Right lobe of liver (tissue), 6 donors: ENCODE measurements at regions not wholly inside any gene's neighbourhood (a gene's known extent, or its start where the extent isn't known, plus 50 kb on each side); places are given as distances from the start of the nearest gene placed in this dataset.

ENCODE experiments used
- ATAC-seq, 4 donors: fragments of 200-7000 bp; cut with Tn5 transposase; one replicate each; pipeline ENCODE4 v1.9.1; 2020; ENCODE audit warnings: mild to moderate bottlenecking in 4 of 4, moderate library complexity in 4 of 4
- DNase-seq, 3 donors: peaks; one replicate each; pipeline ENCODE4 v3.0.0-alpha.2; 2020
- H3K27ac ChIP-seq, 3 donors: fragments of 200-600 bp; one replicate each; pipeline ENCODE4 v1.8.0; 2022
- H3K27me3 ChIP-seq, 2 donors: fragments of 200-600 bp; one replicate each; pipeline ENCODE4 v1.8.0; 2022
- H3K36me3 ChIP-seq, 4 donors: fragments of 200-600 bp; sonication (generic) in 1 of 4; one replicate each; pipeline versions ENCODE4 v1.5.1 to v1.8.0; 2017 to 2022; ENCODE audit warnings: control low read depth in 1 of 4
- H3K4me1 ChIP-seq, 4 donors: fragments of 200-600 bp; sonication (generic) in 1 of 4; one replicate each; pipeline versions ENCODE4 v1.5.1 to v1.8.0; 2017 to 2022; ENCODE audit warnings: control low read depth in 1 of 4
- H3K4me3 ChIP-seq, 3 donors: fragments of 200-600 bp; one replicate each; pipeline ENCODE4 v1.8.0; 2022
- H3K9me3 ChIP-seq, 4 donors: fragments of 200-600 bp; sonication (generic) in 1 of 4; one replicate each; pipeline versions ENCODE4 v1.5.1 to v1.8.0; 2017 to 2022; ENCODE audit warnings: control low read depth in 1 of 4
- CTCF ChIP-seq, 4 donors: fragments of 200-600 bp in 3 of 4; fragments of 450-650 bp in 1 of 4; IDR thresholded peaks; one replicate each; pipeline versions ENCODE4 v1.5.1 to v1.8.0; 2016 to 2022; ENCODE audit warnings: antibody characterized with exemption in 4 of 4, mild to moderate bottlenecking in 2 of 4
- POLR2A ChIP-seq: fragments of 450-650 bp; IDR thresholded peaks from one replicate; pipeline ENCODE4 v1.6.1; 2017; ENCODE audit warnings: antibody characterized with exemption, mild to moderate bottlenecking
- WGBS: methylation state at CpG from one replicate; pipeline ENCODE4 v1.1.6; 2018; ENCODE audit warnings: low coverage, low lambda C conversion rate; ENCODE audit not compliant: insufficient coverage; ENCODE audit errors: missing lambda C conversion rate; 5-methylcytosine and 5-hydroxymethylcytosine counted together
- intact Hi-C, 2 donors: fragments of 100-400 bp; cut with DNase I; formaldehyde crosslinking; loops; one replicate each; pipeline versions ENCODE4 v1.11.2 to v1.14.1; 2022
- donor health status: DM: no; HTN: yes; CAD: no.
- donor health status: DM: no; HTN: no; CAD: no.
- donor health status: DM: no; HTN: no; CAD: no.
- donor health status: DM: no; HTN: yes; CAD: no.
- donor health status: DM: no; HTN: yes; CAD: no.

GRCh38 chr3:102673271-102674115 lies 238.7 kb downstream of the ZPLD1 start:
- ATAC-seq (peak; percentile 89 to 92 (median 90)), DNase-seq (peak; percentile 68 to 83 (median 68))
- H3K4me1 ChIP-seq, result peaks cover 0 to 31% (median 16%) of the 10 kb centered on the region in 4 donors
- H3K4me3 ChIP-seq, result peak overlapping the region; percentile 30 to 52 (median 49)
- intact Hi-C loops, result no loop called here
- TF ChIP-seq POLR2A (peak; percentile 20), CTCF (IDR thresholded peaks at IDR 0.05) (peak; percentile 75 to 85 (median 80))
- peak overlapping the region; percentile 64 to 87 (median 85) for H3K27ac ChIP-seq
- WGBS, result 6% methylated on average over 16 of the region's 16 CpGs
- H3K9me3 ChIP-seq, result no peaks in the 10 kb centered on the region
- no peaks in the 10 kb centered on the region for H3K36me3 ChIP-seq
- H3K27me3 ChIP-seq, result no peaks in the 10 kb centered on the region

GRCh38 chr3:102674284-102674683 lies 239.5 kb downstream of the ZPLD1 start:
- Histone ChIP-seq H3K4me3 (peak overlapping the region; percentile 30 to 52 (median 49)), H3K4me1 (peaks cover 0 to 31% (median 16%) of the 10 kb centered on the region in 4 donors), H3K36me3 (no peaks in the 10 kb centered on the region), H3K9me3 (no peaks in the 10 kb centered on the region), H3K27me3 (no peaks in the 10 kb centered on the region), H3K27ac (peak overlapping the region; percentile 64 to 87 (median 85))
- ATAC-seq (peak; percentile 22 to 54 (median 45)), DNase-seq (peak in 1 of 3 donors; percentile 24)
- intact Hi-C loops, result no loop called here
- 30% methylated on average over 7 of the region's 7 CpGs for WGBS
- TF ChIP-seq POLR2A (no peak), CTCF (IDR thresholded peaks at IDR 0.05) (no peak)

GRCh38 chr3:102676424-102676823 lies 241.6 kb downstream of the ZPLD1 start:
- no peaks in the 10 kb centered on the region for H3K36me3 ChIP-seq
- H3K4me1 ChIP-seq, result peaks cover 0 to 18% (median 8%) of the 10 kb centered on the region in 4 donors
- no peak for ATAC-seq
- no peaks in the 10 kb centered on the region for H3K27me3 ChIP-seq
- intact Hi-C loops, result no loop called here
- H3K4me3 ChIP-seq, result no peak overlapping the region
- no peak for DNase-seq
- no peaks in the 10 kb centered on the region for H3K9me3 ChIP-seq
- TF ChIP-seq CTCF (IDR thresholded peaks at IDR 0.05) (no peak), POLR2A (no peak)
- H3K27ac ChIP-seq, result no peak overlapping the region

GRCh38 chr3:102682741-102683140 lies 247.9 kb downstream of the ZPLD1 start:
- H3K36me3 ChIP-seq, result no peaks in the 10 kb centered on the region
- H3K4me3 ChIP-seq, result no peak overlapping the region
- H3K27me3 ChIP-seq, result no peaks in the 10 kb centered on the region
- intact Hi-C loops, result no loop called here
- H3K9me3 ChIP-seq, result no peaks in the 10 kb centered on the region
- TF ChIP-seq POLR2A, result no peak
- no peaks in the 10 kb centered on the region for H3K4me1 ChIP-seq
- no peak overlapping the region for H3K27ac ChIP-seq
- DNase-seq, result no peak
- ATAC-seq, result no peak

GRCh38 chr3:102686792-102687191 lies 252.0 kb downstream of the ZPLD1 start:
- intact Hi-C loops, result no loop called here
- Histone ChIP-seq H3K4me1 (no peaks in the 10 kb centered on the region), H3K27me3 (no peaks in the 10 kb centered on the region), H3K36me3 (no peaks in the 10 kb centered on the region), H3K27ac (no peak overlapping the region), H3K4me3 (no peak overlapping the region), H3K9me3 (no peaks in the 10 kb centered on the region)
- DNase-seq (no peak), ATAC-seq (no peak)
- TF ChIP-seq CTCF (IDR thresholded peaks at IDR 0.05) (no peak), POLR2A (no peak)
- 75% methylated on average over 2 of the region's 2 CpGs for WGBS
